ENCODE measurements at regions not wholly inside any gene's neighbourhood (a gene's known extent, or its start where the extent isn't known, plus 50 kb on each side); places are given as distances from the start of the nearest gene placed in this dataset.

DNA sequence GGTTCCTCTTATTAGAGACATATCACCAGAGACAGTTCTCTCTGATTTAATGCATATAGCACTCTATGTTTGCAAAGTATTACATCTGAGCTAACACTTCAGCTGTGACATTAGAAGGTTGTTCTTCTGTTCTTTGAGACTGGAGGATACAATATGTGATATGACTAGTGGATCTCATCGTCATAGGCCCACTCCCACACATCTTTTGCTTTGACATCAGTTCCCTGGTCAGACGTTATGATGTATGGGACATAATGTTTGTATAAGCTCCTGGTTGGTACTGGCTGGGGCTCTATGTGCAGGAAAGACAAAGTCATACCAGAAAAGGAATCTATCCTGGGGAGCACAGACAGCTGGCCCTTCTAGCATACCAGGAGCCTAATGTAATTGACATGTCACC is 57.7 kb upstream of the MAML3 start:
- no peak overlapping the region for H3K4me3 ChIP-seq
- no peaks in the 10 kb centered on the region for H3K27me3 ChIP-seq
- H3K27ac ChIP-seq: no peak overlapping the region
- no peaks in the 10 kb centered on the region for H3K36me3 ChIP-seq
- intact Hi-C loops (cut with DNase I; ENCODE audit: low total_unique reads): no loop called here
- no peak for TF ChIP-seq POLR2A (IDR thresholded peaks at IDR 0.05)
- TF ChIP-seq, protein P1, sequence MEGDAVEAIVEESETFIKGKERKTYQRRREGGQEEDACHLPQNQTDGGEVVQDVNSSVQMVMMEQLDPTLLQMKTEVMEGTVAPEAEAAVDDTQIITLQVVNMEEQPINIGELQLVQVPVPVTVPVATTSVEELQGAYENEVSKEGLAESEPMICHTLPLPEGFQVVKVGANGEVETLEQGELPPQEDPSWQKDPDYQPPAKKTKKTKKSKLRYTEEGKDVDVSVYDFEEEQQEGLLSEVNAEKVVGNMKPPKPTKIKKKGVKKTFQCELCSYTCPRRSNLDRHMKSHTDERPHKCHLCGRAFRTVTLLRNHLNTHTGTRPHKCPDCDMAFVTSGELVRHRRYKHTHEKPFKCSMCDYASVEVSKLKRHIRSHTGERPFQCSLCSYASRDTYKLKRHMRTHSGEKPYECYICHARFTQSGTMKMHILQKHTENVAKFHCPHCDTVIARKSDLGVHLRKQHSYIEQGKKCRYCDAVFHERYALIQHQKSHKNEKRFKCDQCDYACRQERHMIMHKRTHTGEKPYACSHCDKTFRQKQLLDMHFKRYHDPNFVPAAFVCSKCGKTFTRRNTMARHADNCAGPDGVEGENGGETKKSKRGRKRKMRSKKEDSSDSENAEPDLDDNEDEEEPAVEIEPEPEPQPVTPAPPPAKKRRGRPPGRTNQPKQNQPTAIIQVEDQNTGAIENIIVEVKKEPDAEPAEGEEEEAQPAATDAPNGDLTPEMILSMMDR (IDR thresholded peaks at IDR 0.05): no peak
- DNase-seq: no peak
- H3K9me3 ChIP-seq: no peaks in the 10 kb centered on the region
- no peaks in the 10 kb centered on the region for H3K4me1 ChIP-seq

DNA sequence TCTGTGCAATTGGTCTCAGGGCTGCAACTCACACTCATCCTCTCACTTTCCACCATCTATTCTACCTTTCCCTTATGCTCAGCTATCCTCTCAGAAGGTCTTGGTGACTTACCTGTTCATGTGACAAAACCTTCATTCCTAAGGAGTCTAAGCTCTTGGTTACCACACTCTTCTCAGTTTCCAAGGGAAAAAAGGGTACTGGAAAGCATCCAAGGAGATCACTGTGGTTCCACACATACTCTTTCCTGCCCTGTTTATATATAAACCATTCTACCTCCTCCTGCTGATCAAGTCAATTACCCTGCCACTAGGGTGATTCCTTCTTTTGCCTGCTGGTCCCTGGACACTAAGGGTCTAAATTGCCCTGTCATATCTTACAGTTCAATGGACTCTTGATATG is 57.2 kb upstream of the MAML3 start:
- no peaks in the 10 kb centered on the region for H3K4me1 ChIP-seq
- H3K27ac ChIP-seq: no peak overlapping the region
- no peak for DNase-seq
- H3K4me3 ChIP-seq: no peak overlapping the region
- TF ChIP-seq POLR2A (IDR thresholded peaks at IDR 0.05): no peak
- TF ChIP-seq, protein P1 (IDR thresholded peaks at IDR 0.05): no peak
- intact Hi-C loops (cut with DNase I; ENCODE audit: low total_unique reads): no loop called here
- no peaks in the 10 kb centered on the region for H3K9me3 ChIP-seq
- H3K36me3 ChIP-seq: no peaks in the 10 kb centered on the region
- H3K27me3 ChIP-seq: no peaks in the 10 kb centered on the region

DNA sequence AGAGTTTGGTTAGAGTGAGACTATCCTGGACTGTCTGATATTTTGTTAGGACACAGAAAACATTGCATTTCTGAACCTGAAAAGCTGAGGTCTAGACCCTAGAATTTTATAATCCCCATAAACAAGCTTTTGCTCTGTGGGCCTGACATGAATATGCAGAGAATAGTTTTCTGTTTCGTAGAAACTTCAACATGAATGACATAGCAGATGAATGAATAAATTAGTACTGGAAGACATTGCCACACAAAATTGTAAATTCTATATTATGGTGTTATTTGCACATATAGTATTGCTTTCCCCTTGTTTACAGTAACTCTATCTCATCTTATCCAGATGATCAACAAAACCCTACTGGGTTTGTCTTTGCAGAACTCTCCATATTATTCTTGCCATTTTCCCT is 54.9 kb upstream of the MAML3 start:
- Histone ChIP-seq H3K27me3 (no peaks in the 10 kb centered on the region), H3K9me3 (no peaks in the 10 kb centered on the region), H3K4me3 (no peak overlapping the region), H3K4me1 (no peaks in the 10 kb centered on the region), H3K27ac (no peak overlapping the region), H3K36me3 (no peaks in the 10 kb centered on the region)
- intact Hi-C loops (cut with DNase I; ENCODE audit: low total_unique reads): no loop called here
- TF ChIP-seq, protein P1 (IDR thresholded peaks at IDR 0.05): no peak
- no peak for TF ChIP-seq POLR2A (IDR thresholded peaks at IDR 0.05)
- no peak for DNase-seq
